22Rv1 (cell line): ENCODE measurements at regions not wholly inside any gene's neighbourhood (a gene's known extent, or its start where the extent isn't known, plus 50 kb on each side); places are given as distances from the start of the nearest gene placed in this dataset.

Source experiments
- CTCF ChIP-seq: fragments of 450-650 bp; IDR thresholded peaks from 2 replicates; pipeline ENCODE4 v1.5.1; 2017; ENCODE audit warnings: mild to moderate bottlenecking
- ZFX ChIP-seq: fragments of 450-650 bp; IDR thresholded peaks from 2 replicates; pipeline ENCODE4 v1.6.1; 2017; ENCODE audit warnings: antibody characterized with exemption, borderline replicate concordance

GRCh38 chr6:1519597-1519996 is 90.1 kb upstream of the FOXC1 start:
- TF ChIP-seq CTCF (no peak), ZFX (no peak)
